ENCODE measurements at regions not wholly inside any gene's neighbourhood (a gene's known extent, or its start where the extent isn't known, plus 50 kb on each side); places are given as distances from the start of the nearest gene placed in this dataset.

GRCh38 chr10:105339669-105340068 lies 698.6 kb downstream of the SORCS3 start:
- no peak for DNase-seq (ENCODE audit: low spot score)
- intact Hi-C loops (cut with DNase I), result no loop called here
- TF ChIP-seq POLR2AphosphoS5 (IDR thresholded peaks at IDR 0.05) (no peak), POLR2A (IDR thresholded peaks at IDR 0.05) (no peak)
- TF ChIP-seq, protein P1, sequence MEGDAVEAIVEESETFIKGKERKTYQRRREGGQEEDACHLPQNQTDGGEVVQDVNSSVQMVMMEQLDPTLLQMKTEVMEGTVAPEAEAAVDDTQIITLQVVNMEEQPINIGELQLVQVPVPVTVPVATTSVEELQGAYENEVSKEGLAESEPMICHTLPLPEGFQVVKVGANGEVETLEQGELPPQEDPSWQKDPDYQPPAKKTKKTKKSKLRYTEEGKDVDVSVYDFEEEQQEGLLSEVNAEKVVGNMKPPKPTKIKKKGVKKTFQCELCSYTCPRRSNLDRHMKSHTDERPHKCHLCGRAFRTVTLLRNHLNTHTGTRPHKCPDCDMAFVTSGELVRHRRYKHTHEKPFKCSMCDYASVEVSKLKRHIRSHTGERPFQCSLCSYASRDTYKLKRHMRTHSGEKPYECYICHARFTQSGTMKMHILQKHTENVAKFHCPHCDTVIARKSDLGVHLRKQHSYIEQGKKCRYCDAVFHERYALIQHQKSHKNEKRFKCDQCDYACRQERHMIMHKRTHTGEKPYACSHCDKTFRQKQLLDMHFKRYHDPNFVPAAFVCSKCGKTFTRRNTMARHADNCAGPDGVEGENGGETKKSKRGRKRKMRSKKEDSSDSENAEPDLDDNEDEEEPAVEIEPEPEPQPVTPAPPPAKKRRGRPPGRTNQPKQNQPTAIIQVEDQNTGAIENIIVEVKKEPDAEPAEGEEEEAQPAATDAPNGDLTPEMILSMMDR (IDR thresholded peaks at IDR 0.05), result no peak
- Histone ChIP-seq H3K4me3 (no peak overlapping the region), H3K36me3 (no peaks in the 10 kb centered on the region), H3K4me1 (replicated peaks) (no peaks in the 10 kb centered on the region), H3K9me3 (no peaks in the 10 kb centered on the region), H3K27ac (no peak overlapping the region), H3K27me3 (replicated peaks; ENCODE audit: insufficient read depth) (no peaks in the 10 kb centered on the region)
- 69% methylated on average over 1 of the region's 1 CpG for WGBS

- Histone ChIP-seq H3K27me3 (replicated peaks; ENCODE audit: insufficient read depth) (no peaks in the 10 kb centered on the region), H3K9me3 (no peaks in the 10 kb centered on the region), H3K4me3 (no peak overlapping the region), H3K36me3 (no peaks in the 10 kb centered on the region), H3K4me1 (replicated peaks) (no peaks in the 10 kb centered on the region), H3K27ac (no peak overlapping the region)
- TF ChIP-seq, protein P1 (IDR thresholded peaks at IDR 0.05), result no peak
- TF ChIP-seq POLR2AphosphoS5 (IDR thresholded peaks at IDR 0.05), result no peak
- TF ChIP-seq POLR2A (IDR thresholded peaks at IDR 0.05), result no peak
- DNase-seq (ENCODE audit: low spot score), result no peak
- 29% methylated on average over 1 of the region's 1 CpG for WGBS
- intact Hi-C loops (cut with DNase I), result no loop called here
Measured at GRCh38 chr10:105328503-105329133, 687.5 kb downstream of the SORCS3 start.

Small RNA genes in the stretch of these regions (small RNA-seq; reads per million reads assigned to genes)
- 0 reads per million in 2 donors for gene RNU6-463P
